H1 (cell line): ENCODE measurements at regions not wholly inside any gene's neighbourhood (a gene's known extent, or its start where the extent isn't known, plus 50 kb on each side); places are given as distances from the start of the nearest gene placed in this dataset.

ENCODE experiments used
- ASH2L ChIP-seq: fragments of 200-600, 300-600 bp; sonication (generic); IDR thresholded peaks from one replicate; pipeline ENCODE4 v1.7.1; 2017; ENCODE audit warnings: low read length
- CTCF ChIP-seq, 3 experiments: IDR thresholded peaks; 1 replicate in 2 of 3; 2 replicates in 1 of 3; pipeline versions ENCODE4 v1.5.1 to v1.6.1; 2011; ENCODE audit warnings: low read length in 3 of 3, mild to moderate bottlenecking in 3 of 3, inconsistent platforms in 2 of 3, low read depth in 1 of 3, moderate library complexity in 1 of 3; ENCODE audit not compliant: insufficient read depth in 1 of 3; ENCODE audit errors: control extremely low read depth in 1 of 3
- EZH2 ChIP-seq: fragments of 200-600 bp; sonication (generic); IDR thresholded peaks from 2 replicates; pipeline ENCODE4 v1.7.1; 2012; ENCODE audit warnings: low read depth, mild to moderate bottlenecking, moderate library complexity, low read length, inconsistent platforms; ENCODE audit not compliant: severe bottlenecking
- GABPA ChIP-seq: IDR thresholded peaks from 2 replicates; pipeline ENCODE4 v1.6.1; 2011; ENCODE audit warnings: mild to moderate bottlenecking, low read length, moderate library complexity, borderline replicate concordance; ENCODE audit not compliant: insufficient read depth
- POLR2A ChIP-seq, 2 experiments: IDR thresholded peaks; 1 replicate in 1 of 2; 2 replicates in 1 of 2; pipeline ENCODE4 v1.6.1; 2011; ENCODE audit warnings: low read depth in 2 of 2, low read length in 2 of 2, mild to moderate bottlenecking in 2 of 2; ENCODE audit errors: control extremely low read depth in 1 of 2
- POLR2AphosphoS5 ChIP-seq: IDR thresholded peaks from 2 replicates; pipeline ENCODE4 v1.6.1; 2011; ENCODE audit warnings: low read depth, low read length
- RBBP5 ChIP-seq: IDR thresholded peaks from 2 replicates; pipeline ENCODE4 v1.7.1; 2012; ENCODE audit warnings: low read depth, mild to moderate bottlenecking, inconsistent platforms, low read length, moderate library complexity, borderline replicate concordance
- RXRA ChIP-seq: IDR thresholded peaks from 2 replicates; pipeline ENCODE4 v1.6.1; 2011; ENCODE audit warnings: low read depth, mild to moderate bottlenecking, low read length, moderate library complexity; ENCODE audit not compliant: insufficient read depth

GRCh38 chr14:101072945-101073597, 169.5 kb upstream of the RTL1 start:
- TF ChIP-seq GABPA: no peak
- no peak for TF ChIP-seq CTCF (IDR thresholded peaks at IDR 0.05; ENCODE audit: control extremely low read depth in 1 of 3, insufficient read depth in 1 of 3, low read depth in 1 of 3, low read length in 3 of 3)
- no peak for TF ChIP-seq EZH2
- TF ChIP-seq POLR2A (IDR thresholded peaks at IDR 0.05; ENCODE audit: control extremely low read depth in 1 of 2, low read depth in 2 of 2, low read length in 2 of 2): no peak
- TF ChIP-seq ASH2L: no peak
- no peak for TF ChIP-seq RXRA
- no peak for TF ChIP-seq RBBP5
- TF ChIP-seq POLR2AphosphoS5: no peak
